GM13976 (cell line): ENCODE measurements at regions not wholly inside any gene's neighbourhood (a gene's known extent, or its start where the extent isn't known, plus 50 kb on each side); places are given as distances from the start of the nearest gene placed in this dataset.

Experiments
- DNase-seq: peaks from one replicate; pipeline ENCODE4 v3.0.0; 2012; ENCODE audit warnings: low spot score
- in situ Hi-C: fragments of 300-500 bp; cut with MboI; formaldehyde crosslinking; loops from one replicate; pipeline ENCODE4 v1.12.0; 2022; ENCODE audit warnings: low sequenced_read_pairs, mixed read lengths, inconsistent platforms; ENCODE audit not compliant: unreplicated experiment
- TF ChIP-seq, protein P1 (sequence below): IDR thresholded peaks from 2 replicates; pipeline ENCODE4 v1.5.1; 2012; ENCODE audit warnings: borderline replicate concordance, mild to moderate bottlenecking; ENCODE audit not compliant: insufficient read depth; ENCODE audit errors: extremely low read depth, missing control alignments, control extremely low read depth

DNA sequence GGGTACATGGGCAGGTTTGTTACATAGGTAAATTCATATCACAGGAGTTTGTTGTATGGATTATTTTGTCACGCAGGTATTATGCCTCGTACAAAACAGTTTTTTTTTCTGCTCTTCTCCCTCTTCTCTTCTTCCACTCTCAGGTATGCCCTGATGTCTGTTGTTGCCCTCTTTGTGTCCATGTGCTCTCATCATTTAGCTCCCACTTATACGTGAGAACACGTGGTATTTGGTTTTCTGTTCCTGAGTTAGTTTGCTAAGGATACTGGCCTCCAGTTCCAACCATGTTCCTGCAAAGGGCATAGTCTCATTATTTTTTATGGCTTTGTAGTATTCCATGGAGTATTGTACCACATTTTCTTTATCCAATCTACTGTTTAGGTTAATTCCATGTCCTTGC is 65.7 kb downstream of the UNC5CL start:
- no peak for DNase-seq
- in situ Hi-C loops: no loop called here
- TF ChIP-seq, protein P1, sequence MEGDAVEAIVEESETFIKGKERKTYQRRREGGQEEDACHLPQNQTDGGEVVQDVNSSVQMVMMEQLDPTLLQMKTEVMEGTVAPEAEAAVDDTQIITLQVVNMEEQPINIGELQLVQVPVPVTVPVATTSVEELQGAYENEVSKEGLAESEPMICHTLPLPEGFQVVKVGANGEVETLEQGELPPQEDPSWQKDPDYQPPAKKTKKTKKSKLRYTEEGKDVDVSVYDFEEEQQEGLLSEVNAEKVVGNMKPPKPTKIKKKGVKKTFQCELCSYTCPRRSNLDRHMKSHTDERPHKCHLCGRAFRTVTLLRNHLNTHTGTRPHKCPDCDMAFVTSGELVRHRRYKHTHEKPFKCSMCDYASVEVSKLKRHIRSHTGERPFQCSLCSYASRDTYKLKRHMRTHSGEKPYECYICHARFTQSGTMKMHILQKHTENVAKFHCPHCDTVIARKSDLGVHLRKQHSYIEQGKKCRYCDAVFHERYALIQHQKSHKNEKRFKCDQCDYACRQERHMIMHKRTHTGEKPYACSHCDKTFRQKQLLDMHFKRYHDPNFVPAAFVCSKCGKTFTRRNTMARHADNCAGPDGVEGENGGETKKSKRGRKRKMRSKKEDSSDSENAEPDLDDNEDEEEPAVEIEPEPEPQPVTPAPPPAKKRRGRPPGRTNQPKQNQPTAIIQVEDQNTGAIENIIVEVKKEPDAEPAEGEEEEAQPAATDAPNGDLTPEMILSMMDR: no peak

DNA sequence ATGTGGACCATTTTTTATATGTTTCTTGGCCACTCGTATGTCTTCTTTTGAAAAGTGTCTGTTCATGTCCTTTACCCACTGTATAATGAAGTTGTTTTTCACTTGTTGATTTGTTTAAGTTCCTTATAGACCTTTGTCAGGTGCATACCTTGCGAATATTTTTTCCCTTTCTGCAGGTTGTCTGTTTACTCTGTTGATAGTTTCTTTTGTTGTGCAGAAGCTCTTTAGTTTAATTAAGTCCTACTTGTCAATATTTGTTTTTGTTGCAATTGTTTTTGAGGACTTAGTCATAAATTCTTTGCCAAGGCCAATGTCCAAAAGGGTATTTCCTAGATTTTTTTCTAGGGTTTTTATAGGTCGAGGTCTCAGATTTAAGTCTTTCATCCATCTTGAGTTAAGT is 66.2 kb downstream of the UNC5CL start:
- no peak for DNase-seq
- in situ Hi-C loops: no loop called here
- TF ChIP-seq, protein P1: no peak

DNA sequence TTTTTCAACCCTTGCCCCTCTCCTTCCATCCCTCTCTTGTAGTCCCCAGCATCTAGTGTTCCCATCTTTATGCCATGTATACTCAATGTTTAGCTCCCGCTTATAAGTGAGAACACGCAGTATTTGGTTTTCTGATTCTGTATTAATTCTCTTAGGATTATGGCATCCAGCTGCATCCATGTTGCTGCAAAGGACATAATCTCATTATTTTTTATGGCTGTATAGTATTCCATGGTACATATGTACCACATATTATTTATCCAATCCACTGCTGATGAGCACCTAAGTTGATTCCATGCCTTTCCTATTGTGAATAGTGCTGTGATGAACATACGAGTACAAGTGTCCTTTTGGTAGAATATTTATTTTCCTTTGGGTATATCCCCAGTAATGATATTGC is 66.8 kb downstream of the UNC5CL start:
- DNase-seq: no peak
- in situ Hi-C loops: no loop called here
- TF ChIP-seq, protein P1: no peak

DNA sequence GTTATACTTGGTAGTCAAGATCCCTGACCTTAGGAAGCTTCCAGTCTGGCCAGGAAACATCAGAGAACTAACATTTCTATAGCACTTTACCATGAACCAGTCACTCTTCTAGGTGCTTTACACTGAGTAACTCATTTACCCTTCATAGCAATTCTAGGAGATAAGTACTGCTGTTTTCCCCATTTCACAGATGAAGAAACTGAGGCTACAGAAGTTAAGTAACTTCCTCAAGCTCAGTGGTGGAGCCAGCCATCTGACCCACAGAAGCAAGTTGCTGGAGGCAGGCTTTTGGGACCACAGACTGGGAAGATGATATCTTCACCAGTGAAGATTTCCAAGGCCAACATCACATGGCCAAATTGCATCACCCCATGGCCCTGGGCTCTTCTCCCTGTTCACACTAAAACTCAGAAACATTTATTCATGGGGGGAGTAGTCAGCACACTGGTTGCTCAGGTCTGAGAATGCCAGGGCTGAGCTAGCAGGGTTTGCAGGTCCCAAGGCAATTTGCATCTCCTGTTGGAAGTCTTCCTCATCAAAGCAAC is 70.3 kb downstream of the UNC5CL start:
- in situ Hi-C loops: no loop called here
- no peak for DNase-seq
- TF ChIP-seq, protein P1: no peak

DNA sequence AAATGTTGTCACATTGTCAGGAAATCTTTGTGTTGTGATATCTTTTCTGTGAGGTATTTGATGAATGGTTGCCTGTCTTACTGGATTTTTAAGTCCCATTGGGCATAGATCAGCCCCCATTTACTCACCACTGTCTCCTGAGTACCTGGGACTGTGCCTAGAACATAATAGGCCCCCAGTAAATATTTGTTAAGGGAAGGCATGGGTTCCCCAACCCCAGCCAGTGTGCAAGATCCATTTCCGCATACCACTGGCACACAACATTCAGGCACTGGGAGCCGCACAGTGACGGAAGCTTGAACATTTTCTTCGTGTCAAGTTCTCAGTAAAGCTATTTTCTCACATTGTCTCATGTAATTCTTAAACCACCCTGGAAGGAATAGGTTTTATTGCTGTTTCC is 72.2 kb downstream of the UNC5CL start:
- TF ChIP-seq, protein P1: no peak
- in situ Hi-C loops: no loop called here
- DNase-seq: no peak

DNA sequence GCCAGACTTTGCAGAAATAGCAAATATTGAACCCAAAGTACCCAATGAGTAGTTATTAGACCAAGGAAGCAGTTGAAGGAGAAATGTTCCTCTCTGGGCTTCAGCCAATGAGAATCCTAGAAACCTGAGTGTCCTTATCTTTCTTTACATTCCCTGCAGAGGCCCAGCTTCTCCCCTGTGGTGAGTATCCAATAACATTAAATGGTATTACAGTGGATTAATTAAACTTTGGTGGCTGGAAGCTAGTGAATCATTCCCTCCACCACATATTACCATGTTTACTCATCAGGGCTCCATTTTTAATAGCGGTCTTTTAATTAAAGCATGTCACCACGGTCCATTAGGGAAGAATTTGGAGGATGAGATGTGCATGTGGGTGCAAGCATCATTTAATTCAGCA is 74.0 kb downstream of the UNC5CL start:
- in situ Hi-C loops: no loop called here
- TF ChIP-seq, protein P1: no peak
- no peak for DNase-seq

DNA sequence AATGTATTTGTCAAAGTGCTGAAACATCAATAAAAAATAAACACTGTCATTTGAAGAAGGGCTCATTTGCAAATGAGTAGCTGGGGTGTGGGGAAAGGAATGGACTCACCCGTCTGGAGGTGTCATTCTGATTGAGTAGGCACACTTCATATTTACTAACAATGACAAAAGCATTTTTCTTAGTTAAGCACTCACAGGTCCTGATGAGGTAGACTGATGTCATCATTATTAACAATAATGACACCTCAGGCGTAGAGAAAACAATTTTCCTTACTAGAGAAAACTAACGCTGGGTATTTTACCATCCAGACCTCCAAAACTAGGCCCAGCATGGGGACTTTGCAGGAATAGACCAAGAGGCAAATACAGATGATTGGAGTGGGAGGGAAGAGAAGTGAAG is 76.0 kb downstream of the UNC5CL start:
- in situ Hi-C loops: no loop called here
- TF ChIP-seq, protein P1: no peak
- DNase-seq: no peak
